Ectodermal cell (in vitro differentiated cells): ENCODE measurements at regions not wholly inside any gene's neighbourhood (a gene's known extent, or its start where the extent isn't known, plus 50 kb on each side); places are given as distances from the start of the nearest gene placed in this dataset.
"Not testable (repeated sequence)": the region's sequence is repeated elsewhere in the genome, so short reads cannot be mapped to it uniquely, and the experiment has no call there.

ENCODE experiments used
- H3K27ac ChIP-seq: 2 replicates; pipeline ENCODE4 v1.7.0; 2013; ENCODE audit warnings: mild to moderate bottlenecking, low read depth, low read length; ENCODE audit not compliant: insufficient read depth, poor library complexity, severe bottlenecking
- H3K27me3 ChIP-seq: 2 replicates; pipeline ENCODE4 v1.7.0; 2013; ENCODE audit warnings: mild to moderate bottlenecking, low read length; ENCODE audit not compliant: insufficient read depth, control insufficient read depth, poor library complexity, severe bottlenecking
- H3K36me3 ChIP-seq: one replicate; pipeline ENCODE4 v1.7.0; 2013; ENCODE audit warnings: low read length; ENCODE audit not compliant: control insufficient read depth, insufficient read depth
- H3K4me1 ChIP-seq: one replicate; pipeline ENCODE4 v1.7.0; 2013; ENCODE audit warnings: low read length; ENCODE audit not compliant: control insufficient read depth, insufficient read depth
- H3K4me3 ChIP-seq: 2 replicates; pipeline ENCODE4 v1.7.0; 2013; ENCODE audit warnings: low read depth, low read length, control low read depth; ENCODE audit not compliant: insufficient read depth
- H3K9me3 ChIP-seq: 2 replicates; pipeline ENCODE4 v1.7.0; 2013; ENCODE audit warnings: mild to moderate bottlenecking, low read length, moderate library complexity; ENCODE audit not compliant: control insufficient read depth
- WGBS, 2 experiments: methylation state at CpG; one replicate each; pipeline ENCODE4 v1.1.7; 2013; ENCODE audit warnings: missing lambda C conversion rate in 2 of 2; 5-methylcytosine and 5-hydroxymethylcytosine counted together

DNA sequence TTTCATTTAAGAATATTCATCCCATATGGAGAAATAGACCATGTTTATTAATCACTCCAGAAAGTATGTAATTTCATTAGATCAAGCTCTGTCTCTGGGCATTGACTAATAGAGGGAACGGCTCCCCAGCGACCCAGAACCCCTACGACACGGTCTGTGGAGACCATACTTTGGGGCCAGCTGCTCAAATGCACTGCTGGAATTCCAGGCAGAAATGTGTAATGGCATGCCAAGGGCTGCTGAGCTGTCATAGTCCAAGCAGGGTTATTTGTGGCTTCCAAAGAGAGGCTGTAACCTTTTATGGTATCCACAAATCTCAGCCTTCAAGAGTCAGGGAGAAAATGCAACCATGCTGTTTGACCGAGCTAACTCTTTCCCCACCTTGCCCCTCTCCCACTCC, 755.8 kb downstream of the DHX35 start:
- no peaks in the 10 kb centered on the region for H3K4me1 ChIP-seq
- WGBS, 2 experiments = 94 to 95% methylated on average over 5 of the region's 5 CpGs
- H3K4me3 ChIP-seq = no peak overlapping the region
- no peaks in the 10 kb centered on the region for H3K9me3 ChIP-seq
- H3K36me3 ChIP-seq = no peaks in the 10 kb centered on the region
- H3K27me3 ChIP-seq = no peaks in the 10 kb centered on the region
- H3K27ac ChIP-seq = no peak overlapping the region

DNA sequence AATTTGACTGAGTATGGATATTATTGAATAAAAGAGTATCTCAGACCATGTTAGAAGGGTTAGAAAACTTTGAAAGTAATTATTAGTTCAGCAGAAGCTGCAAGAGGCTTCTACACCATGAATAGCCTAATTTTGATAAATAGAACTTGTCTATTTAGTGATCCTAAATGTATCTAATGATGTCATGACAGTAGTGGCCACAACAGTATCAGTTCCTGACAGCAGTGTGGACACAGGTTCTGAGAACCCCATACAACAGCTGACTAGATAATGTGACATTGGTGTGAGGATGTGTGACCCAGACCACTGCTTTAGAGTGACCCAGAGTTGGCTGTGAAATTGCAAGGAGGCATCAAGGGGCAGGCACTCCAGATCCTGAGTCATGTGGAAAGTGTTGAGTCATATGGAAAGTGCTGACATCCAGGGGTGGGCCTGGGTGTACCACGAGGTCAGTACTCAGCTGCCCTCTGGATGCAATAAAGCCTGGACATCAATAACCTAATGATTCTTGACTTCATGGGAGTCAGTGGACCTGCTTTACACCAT, 754.7 kb downstream of the DHX35 start:
- no peak overlapping the region for H3K4me3 ChIP-seq
- no peaks in the 10 kb centered on the region for H3K36me3 ChIP-seq
- no peak overlapping the region for H3K27ac ChIP-seq
- no peaks in the 10 kb centered on the region for H3K4me1 ChIP-seq
- no peaks in the 10 kb centered on the region for H3K9me3 ChIP-seq
- 78 to 90% methylated on average over 1 of the region's 1 CpG for WGBS, 2 experiments
- no peaks in the 10 kb centered on the region for H3K27me3 ChIP-seq

DNA sequence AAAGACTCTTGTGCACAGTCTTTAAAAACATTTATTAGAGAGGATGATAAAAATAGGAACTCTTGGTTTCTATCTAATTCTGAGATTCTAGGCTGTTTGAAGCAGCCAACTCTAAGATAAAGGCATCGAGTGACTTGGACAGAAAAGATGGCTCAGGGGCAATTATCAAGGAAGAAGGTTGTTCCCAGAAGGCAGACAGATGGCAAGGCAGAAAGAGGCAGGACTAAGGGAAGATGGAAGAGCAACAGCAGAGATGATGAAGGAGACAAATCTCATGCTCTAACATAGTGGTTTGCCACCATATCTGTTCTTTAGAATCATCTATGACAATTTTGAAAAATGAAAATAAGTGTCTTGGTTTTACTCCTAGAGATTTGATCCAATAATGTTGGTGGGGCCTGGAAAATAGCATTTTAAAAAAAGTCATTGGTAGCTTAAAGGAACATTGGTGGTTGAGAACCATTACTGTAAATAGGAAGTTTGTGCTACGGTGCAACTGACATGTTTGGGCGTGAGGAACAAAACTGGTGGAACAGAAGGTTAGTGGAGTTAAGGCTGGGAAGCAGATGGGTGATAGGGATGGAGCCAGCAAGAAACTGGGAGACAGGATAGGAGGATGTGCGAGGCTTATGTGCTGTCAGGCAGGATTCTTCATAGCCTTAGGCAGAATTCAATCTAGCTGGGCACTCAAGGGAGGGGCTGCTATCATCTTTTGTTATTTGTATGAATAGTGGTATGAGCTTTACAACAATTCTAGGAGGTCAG, 751.1 kb downstream of the DHX35 start:
- no peaks in the 10 kb centered on the region for H3K36me3 ChIP-seq
- no peaks in the 10 kb centered on the region for H3K4me1 ChIP-seq
- H3K27me3 ChIP-seq = no peaks in the 10 kb centered on the region
- no peak overlapping the region for H3K27ac ChIP-seq
- H3K4me3 ChIP-seq = no peak overlapping the region
- H3K9me3 ChIP-seq = no peaks in the 10 kb centered on the region
- 92% methylated on average over 4 of the region's 4 CpGs for WGBS, 2 experiments

DNA sequence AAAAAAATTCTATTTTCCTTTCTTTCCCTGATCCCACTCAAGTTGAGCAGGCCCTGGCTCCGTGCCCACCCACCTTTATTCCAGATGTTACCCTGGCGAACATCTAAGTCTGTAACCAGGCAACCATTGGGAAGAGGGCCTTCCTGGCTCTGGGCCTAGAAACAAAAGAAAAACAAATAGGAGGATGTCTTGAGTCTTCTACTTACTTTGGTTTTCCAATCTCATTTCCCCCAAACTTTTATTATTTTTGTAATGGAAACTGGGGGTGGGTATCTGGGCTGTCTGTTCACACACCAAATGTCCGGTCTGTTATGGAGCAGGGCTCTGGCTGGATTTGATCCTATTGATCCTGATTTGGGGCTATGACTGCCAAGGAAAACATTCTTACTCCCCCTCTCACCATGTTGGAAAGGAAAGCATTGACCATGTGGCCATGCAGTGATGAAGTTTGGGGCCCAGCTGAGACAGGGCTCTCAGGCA, 744.1 kb downstream of the DHX35 start:
- Histone ChIP-seq H3K36me3 (no peaks in the 10 kb centered on the region), H3K9me3 (no peaks in the 10 kb centered on the region), H3K27me3 (no peaks in the 10 kb centered on the region), H3K4me3 (no peak overlapping the region), H3K4me1 (no peaks in the 10 kb centered on the region), H3K27ac (no peak overlapping the region)
- 95 to 97% methylated on average over 3 of the region's 3 CpGs for WGBS, 2 experiments

DNA sequence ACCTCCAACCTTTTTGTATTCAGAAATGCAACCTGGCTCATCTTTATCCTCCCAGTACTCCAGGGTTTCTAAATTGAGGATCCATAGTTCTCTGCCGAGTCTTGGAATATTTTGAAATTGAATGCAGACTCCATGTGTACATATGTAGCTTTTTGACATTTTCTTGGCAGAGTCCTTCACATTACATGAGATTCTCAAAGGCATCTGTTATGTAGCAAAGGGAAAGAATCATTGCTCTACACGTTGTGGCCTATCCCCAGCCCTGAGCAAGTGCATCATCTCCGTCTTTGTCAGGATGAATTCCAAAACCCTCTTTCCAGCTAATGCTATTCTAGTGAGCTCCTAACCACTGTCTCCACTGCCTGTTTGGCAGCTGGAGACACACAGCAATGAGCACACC, 742.9 kb downstream of the DHX35 start:
- Histone ChIP-seq H3K9me3 (no peaks in the 10 kb centered on the region), H3K27me3 (no peaks in the 10 kb centered on the region), H3K4me1 (no peaks in the 10 kb centered on the region), H3K36me3 (no peaks in the 10 kb centered on the region), H3K4me3 (no peak overlapping the region), H3K27ac (no peak overlapping the region)
- 87 to 91% methylated on average over 3 of the region's 3 CpGs for WGBS, 2 experiments

DNA sequence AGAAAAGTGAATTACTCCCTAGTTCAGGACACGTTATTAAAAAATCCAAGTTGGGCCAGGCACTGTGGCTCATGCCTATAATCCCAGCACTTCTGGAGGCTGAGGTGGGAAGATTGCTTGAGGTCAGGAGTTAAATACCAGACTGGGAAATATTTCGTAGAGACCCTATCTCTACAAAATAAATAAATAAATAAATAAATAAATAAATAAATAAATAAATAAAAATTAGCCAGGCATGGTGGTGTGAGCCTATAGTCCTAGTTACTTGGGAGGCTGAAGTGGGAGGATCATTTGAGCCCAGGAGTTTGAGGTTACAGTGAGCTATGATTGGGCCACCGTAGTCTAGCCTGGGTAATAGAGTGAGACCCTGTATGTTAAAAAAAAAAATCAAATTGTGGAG, 741.2 kb downstream of the DHX35 start:
- H3K4me3 ChIP-seq, H3K4me1 ChIP-seq, H3K27ac ChIP-seq, H3K27me3 ChIP-seq, H3K9me3 ChIP-seq, H3K36me3 ChIP-seq: not testable (repeated sequence)
- WGBS, 2 experiments = 88 to 93% methylated on average over 2 of the region's 3 CpGs

DNA sequence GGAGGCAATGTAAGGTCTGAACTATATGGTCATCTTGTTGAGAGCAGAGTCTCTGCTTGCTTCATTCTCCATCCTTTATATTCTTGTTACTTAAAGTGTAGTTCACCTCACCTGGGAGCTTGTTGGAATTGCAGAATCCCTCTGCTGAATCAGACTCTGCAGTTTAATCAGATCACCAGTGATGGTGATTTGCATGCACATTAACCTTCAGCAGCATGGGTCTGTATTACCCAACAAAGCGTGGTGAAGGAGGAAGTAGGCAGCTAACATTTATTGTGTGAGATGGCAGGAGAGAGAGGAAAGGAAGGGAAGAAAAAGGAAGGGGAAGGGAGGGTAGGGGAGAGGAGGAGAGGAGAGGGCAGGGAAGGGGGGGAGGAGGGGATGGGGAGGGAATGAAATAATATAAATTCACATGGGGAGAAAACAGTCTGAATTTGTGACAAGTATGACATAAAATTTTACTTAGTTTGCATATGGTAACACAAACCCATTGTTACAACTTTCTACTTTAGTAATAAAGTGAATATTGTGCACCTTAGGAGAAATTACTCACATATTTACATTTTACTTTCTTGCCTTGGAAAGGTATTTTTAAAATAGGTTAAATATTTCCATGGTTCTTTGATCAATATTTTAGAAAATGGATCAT, 740.7 kb downstream of the DHX35 start:
- Histone ChIP-seq H3K4me1 (no peaks in the 10 kb centered on the region), H3K9me3 (no peaks in the 10 kb centered on the region), H3K4me3 (no peak overlapping the region), H3K27ac (no peak overlapping the region), H3K27me3 (no peaks in the 10 kb centered on the region), H3K36me3 (no peaks in the 10 kb centered on the region)
- 92 to 94% methylated on average over 1 of the region's 1 CpG for WGBS, 2 experiments

DNA sequence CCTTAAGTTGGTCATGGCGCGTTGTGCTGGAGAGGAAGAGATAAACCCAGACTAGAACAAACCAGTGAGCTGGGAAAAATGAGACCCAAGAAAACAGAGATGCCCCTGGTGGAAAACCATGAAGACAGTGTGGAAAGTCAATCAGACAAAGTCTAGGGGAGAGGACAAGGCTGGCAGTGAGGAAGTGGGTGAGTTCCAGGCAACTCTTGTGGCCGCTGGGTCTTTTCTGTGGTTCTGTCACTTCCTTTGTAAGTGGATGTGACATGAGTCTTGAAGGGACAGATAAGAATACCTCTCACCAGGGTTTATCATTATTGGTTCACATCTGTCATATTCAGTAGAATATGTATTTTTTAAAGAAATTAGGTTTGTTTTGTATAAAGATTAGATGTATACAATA, 738.4 kb downstream of the DHX35 start:
- H3K4me3 ChIP-seq = no peak overlapping the region
- no peak overlapping the region for H3K27ac ChIP-seq
- no peaks in the 10 kb centered on the region for H3K36me3 ChIP-seq
- no peaks in the 10 kb centered on the region for H3K4me1 ChIP-seq
- 98 to 99% methylated on average over 3 of the region's 3 CpGs for WGBS, 2 experiments
- no peaks in the 10 kb centered on the region for H3K27me3 ChIP-seq
- no peaks in the 10 kb centered on the region for H3K9me3 ChIP-seq

DNA sequence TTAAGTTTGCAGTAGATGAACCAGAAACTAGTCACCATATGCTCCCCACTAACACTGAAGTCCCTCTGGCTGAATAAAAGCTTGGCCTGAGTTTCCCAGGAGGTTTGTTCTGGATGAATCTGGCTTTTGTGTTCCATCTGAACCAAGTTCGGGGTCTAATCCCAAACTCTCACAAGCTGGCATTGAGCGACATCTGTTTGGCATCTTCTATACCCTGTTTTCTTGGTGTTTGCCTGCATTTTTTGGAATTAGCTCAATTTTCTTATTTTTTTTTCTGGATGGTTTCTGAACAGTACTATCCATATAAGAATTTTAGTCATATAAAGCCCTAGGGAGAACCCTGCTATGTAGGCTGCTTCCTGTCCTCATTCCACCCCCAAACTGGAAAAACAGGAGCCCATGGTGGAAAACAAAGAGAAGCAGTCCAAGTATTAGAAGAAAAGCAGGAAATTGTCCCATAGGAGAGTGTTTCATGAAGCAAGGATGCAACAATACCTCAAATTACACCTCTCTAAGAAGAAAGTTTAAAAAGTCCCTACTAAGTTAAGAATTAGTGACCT, 737.1 kb downstream of the DHX35 start:
- Histone ChIP-seq H3K4me3 (no peak overlapping the region), H3K4me1 (no peaks in the 10 kb centered on the region), H3K27ac (no peak overlapping the region), H3K9me3 (no peaks in the 10 kb centered on the region), H3K27me3 (no peaks in the 10 kb centered on the region), H3K36me3 (no peaks in the 10 kb centered on the region)
- WGBS, 2 experiments = 94 to 100% methylated on average over 2 of the region's 2 CpGs

DNA sequence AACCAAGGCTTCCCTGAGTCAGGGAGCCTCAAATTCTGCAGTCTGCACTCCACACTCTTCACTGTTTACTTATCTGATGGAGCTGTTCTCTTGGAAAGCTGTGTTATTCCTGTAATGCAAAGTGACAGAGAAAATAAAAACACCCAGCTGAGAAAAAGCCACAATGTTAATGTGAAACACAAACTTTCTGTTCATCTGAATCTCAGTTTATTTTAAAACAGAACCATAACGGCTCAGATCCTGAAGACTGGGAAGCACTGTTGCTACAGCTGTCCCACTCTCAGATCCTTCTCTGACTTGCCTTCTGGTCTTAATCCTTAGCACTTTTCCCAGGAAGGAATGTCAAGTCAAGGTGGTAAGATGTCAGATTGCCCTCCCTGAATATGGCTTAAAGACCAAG, 736.6 kb downstream of the DHX35 start:
- Histone ChIP-seq H3K27ac (no peak overlapping the region), H3K27me3 (no peaks in the 10 kb centered on the region), H3K4me3 (no peak overlapping the region), H3K4me1 (no peaks in the 10 kb centered on the region), H3K36me3 (no peaks in the 10 kb centered on the region), H3K9me3 (no peaks in the 10 kb centered on the region)
- 90 to 100% methylated on average over 1 of the region's 1 CpG for WGBS, 2 experiments
